IMR-90 (cell line): ENCODE measurements at regions not wholly inside any gene's neighbourhood (a gene's known extent, or its start where the extent isn't known, plus 50 kb on each side); places are given as distances from the start of the nearest gene placed in this dataset.

Experiments used
- ATAC-seq: fragments of 200-7000 bp; cut with Tn5 transposase; 2 replicates; pipeline ENCODE4 v1.9.1; 2020; ENCODE audit warnings: low read depth, mild to moderate bottlenecking, moderate library complexity
- BruUV-seq: library from RNA; stranded (reverse); fragments of 400-500 nt; replicated peaks from 2 replicates; lab custom pipeline; 2021; lab: Mats Ljungman, UMichigan
- CTCF ChIA-PET: fragments of 300-600 bp; formaldehyde crosslinking; extraction: SDS; loops from one replicate; lab custom pipeline; 2021; ENCODE audit warnings: antibody characterized with exemption; lab: Yijun Ruan, JAX
- POLR2A ChIA-PET: fragments of 300-600 bp; sonication (Branson Sonifier 250); formaldehyde crosslinking; loops from one replicate; lab custom pipeline; 2022; ENCODE audit warnings: antibody characterized with exemption; ENCODE audit not compliant: unreplicated experiment; lab: Charles Lee
- DNase-seq: peaks from one replicate; pipeline ENCODE4 v3.0.0; 2013
- H2AFZ ChIP-seq: replicated peaks from 2 replicates; pipeline ENCODE3; 2013; ENCODE audit warnings: low read length, mild to moderate bottlenecking; ENCODE audit not compliant: poor library complexity
- H2AK5ac ChIP-seq: 2 replicates; pipeline ENCODE4 v1.6.1; 2013; ENCODE audit warnings: low read depth, low read length, inconsistent platforms
- H2AK9ac ChIP-seq: replicated peaks from 2 replicates; pipeline ENCODE3; 2013; ENCODE audit warnings: mild to moderate bottlenecking, low read depth, low read length, moderate library complexity; ENCODE audit not compliant: poor library complexity
- H2BK120ac ChIP-seq: 2 replicates; pipeline ENCODE4 v1.6.1; 2013; ENCODE audit warnings: low read depth, low read length, inconsistent platforms
- H2BK15ac ChIP-seq: 3 replicates; pipeline ENCODE4 v1.6.1; 2013; ENCODE audit warnings: low read depth, low read length, inconsistent platforms
- H2BK20ac ChIP-seq: 2 replicates; pipeline ENCODE4 v1.6.1; 2013; ENCODE audit warnings: low read depth, mild to moderate bottlenecking, inconsistent platforms, low read length, moderate library complexity
- H2BK5ac ChIP-seq: 2 replicates; pipeline ENCODE4 v1.6.1; 2013; ENCODE audit warnings: mild to moderate bottlenecking, low read depth, low read length, inconsistent platforms; ENCODE audit not compliant: poor library complexity, severe bottlenecking
- H3K14ac ChIP-seq: replicated peaks from 2 replicates; pipeline ENCODE4 v1.6.1; 2013; ENCODE audit warnings: low read depth, low read length, inconsistent platforms
- H3K18ac ChIP-seq: 2 replicates; pipeline ENCODE4 v1.6.1; 2013; ENCODE audit warnings: low read depth, low read length, control low read depth
- H3K23ac ChIP-seq: 2 replicates; pipeline ENCODE4 v1.6.1; 2013; ENCODE audit warnings: low read depth, low read length, inconsistent platforms
- H3K27ac ChIP-seq: 2 replicates; pipeline ENCODE4 v1.5.1; 2013; ENCODE audit warnings: mild to moderate bottlenecking, control low read depth, low read length; ENCODE audit not compliant: insufficient read depth
- H3K27me3 ChIP-seq: 2 replicates; pipeline ENCODE4 v1.6.1; 2013; ENCODE audit warnings: low read length; ENCODE audit not compliant: control insufficient read depth, insufficient read depth
- H3K36me3 ChIP-seq: 2 replicates; pipeline ENCODE4 v1.6.1; 2013; ENCODE audit warnings: low read length, mixed read lengths; ENCODE audit not compliant: control insufficient read depth, insufficient read depth
- H3K4ac ChIP-seq: 2 replicates; pipeline ENCODE4 v1.6.1; 2013; ENCODE audit warnings: low read depth, low read length, inconsistent platforms
- H3K4me1 ChIP-seq: 2 replicates; pipeline ENCODE4 v1.6.1; 2013; ENCODE audit warnings: low read length, mixed read lengths; ENCODE audit not compliant: control insufficient read depth, insufficient read depth
- H3K4me2 ChIP-seq: 2 replicates; pipeline ENCODE4 v1.6.1; 2013; ENCODE audit warnings: low read depth, mild to moderate bottlenecking, control low read depth, low read length, moderate library complexity
- H3K4me3 ChIP-seq: 2 replicates; pipeline ENCODE4 v1.5.1; 2013; ENCODE audit warnings: low read depth, mild to moderate bottlenecking, control low read depth, low read length, moderate library complexity; ENCODE audit not compliant: insufficient read depth
- H3K56ac ChIP-seq: 2 replicates; pipeline ENCODE4 v1.6.1; 2013; ENCODE audit warnings: low read length, inconsistent platforms; ENCODE audit not compliant: insufficient read depth; ENCODE audit errors: extremely low read depth
- H3K79me1 ChIP-seq, 2 experiments: 2 replicates each; pipeline ENCODE4 v1.6.1; 2013; ENCODE audit warnings: low read length in 2 of 2, inconsistent platforms in 1 of 2, low read depth in 1 of 2
- H3K9ac ChIP-seq: 2 replicates; pipeline ENCODE4 v1.6.1; 2013; ENCODE audit warnings: low read depth, low read length, control low read depth
- H3K9me1 ChIP-seq: 2 replicates; pipeline ENCODE4 v1.6.1; 2013; ENCODE audit warnings: low read length, inconsistent platforms; ENCODE audit not compliant: insufficient read depth
- H3K9me3 ChIP-seq: 2 replicates; pipeline ENCODE4 v1.6.1; 2013; ENCODE audit warnings: low read length; ENCODE audit not compliant: control insufficient read depth, insufficient read depth
- H4K20me1 ChIP-seq: 2 replicates; pipeline ENCODE4 v1.6.1; 2013; ENCODE audit warnings: low read length, inconsistent platforms; ENCODE audit not compliant: insufficient read depth
- H4K5ac ChIP-seq: 2 replicates; pipeline ENCODE4 v1.6.1; 2013; ENCODE audit warnings: mild to moderate bottlenecking, low read depth, low read length, control low read depth
- H4K8ac ChIP-seq, 2 experiments: 2 replicates each; pipeline ENCODE4 v1.6.1; 2013; ENCODE audit warnings: low read depth in 2 of 2, low read length in 2 of 2, control low read depth in 1 of 2, inconsistent platforms in 1 of 2
- H4K91ac ChIP-seq: 2 replicates; pipeline ENCODE4 v1.6.1; 2013; ENCODE audit warnings: low read depth, low read length, inconsistent platforms; ENCODE audit not compliant: insufficient read depth
- CEBPB ChIP-seq: IDR thresholded peaks from 2 replicates; pipeline ENCODE4 v1.6.1; 2012; ENCODE audit warnings: low read depth, low read length, improper control_type of control experiment
- CHD1 ChIP-seq: IDR thresholded peaks from 2 replicates; pipeline ENCODE4 v1.6.1; 2012; ENCODE audit warnings: low read depth, low read length, improper control_type of control experiment
- ELK1 ChIP-seq: fragments of 150-350 bp; IDR thresholded peaks from 2 replicates; pipeline ENCODE4 v1.6.1; 2016; ENCODE audit warnings: low read depth, mild to moderate bottlenecking, low read length, moderate library complexity, borderline replicate concordance
- MXI1 ChIP-seq: IDR thresholded peaks from 2 replicates; pipeline ENCODE4 v1.6.1; 2012; ENCODE audit warnings: low read depth, mild to moderate bottlenecking, low read length, moderate library complexity, borderline replicate concordance
- NFE2L2 ChIP-seq: fragments of 150-350 bp; IDR thresholded peaks from 2 replicates; pipeline ENCODE4 v1.6.1; 2016; ENCODE audit warnings: low read depth, mild to moderate bottlenecking, low read length
- POLR2A ChIP-seq: IDR thresholded peaks from 2 replicates; pipeline ENCODE4 v1.6.1; 2012; ENCODE audit warnings: mild to moderate bottlenecking, low read depth, low read length
- RFX5 ChIP-seq: IDR thresholded peaks from 2 replicates; pipeline ENCODE4 v1.8.0; 2012; ENCODE audit warnings: low read depth, mild to moderate bottlenecking, low read length, moderate library complexity
- SMC3 ChIP-seq: fragments of 150-350 bp; IDR thresholded peaks from 2 replicates; pipeline ENCODE4 v1.6.1; 2016; ENCODE audit warnings: low read depth, mild to moderate bottlenecking, antibody characterized with exemption, low read length, moderate library complexity
- USF2 ChIP-seq: fragments of 150-350 bp; IDR thresholded peaks from 2 replicates; pipeline ENCODE4 v1.6.1; 2017; ENCODE audit warnings: mild to moderate bottlenecking, antibody characterized with exemption, low read length, low read depth
- WGBS, 2 experiments: methylation state at CpG; one replicate each; pipeline versions ENCODE4 v1.1.5 to v1.1.7; 2013; ENCODE audit warnings: missing lambda C conversion rate in 2 of 2; ENCODE audit not compliant: insufficient read length in 1 of 2; ENCODE audit errors: extremely low coverage in 2 of 2; 5-methylcytosine and 5-hydroxymethylcytosine counted together
- dilution Hi-C: fragments of 300-500 bp; cut with HindIII; formaldehyde crosslinking; loops from one replicate; pipeline ENCODE4 v1.14.3; 2018; ENCODE audit warnings: low sequenced_read_pairs; ENCODE audit not compliant: unreplicated experiment
- in situ Hi-C: fragments of 300-500 bp; cut with MboI; formaldehyde crosslinking; loops from 3 replicates; pipeline ENCODE4 v1.14.3; 2019; ENCODE audit warnings: low sequenced_read_pairs, inconsistent platforms, mixed read lengths
- intact Hi-C: fragments of 100-400 bp; cut with micrococcal nuclease; formaldehyde crosslinking; loops from 2 replicates; pipeline ENCODE4 v1.10.0; 2022

GRCh38 chr9:16318516-16319060 is 551.9 kb downstream of the BNC2 start:
- no peak overlapping the region for H2BK20ac ChIP-seq
- H3K79me1 ChIP-seq = no peaks in the 10 kb centered on the region
- H4K91ac ChIP-seq = no peak overlapping the region
- TF ChIP-seq CHD1 (no peak), POLR2A (no peak), CEBPB (no peak), MXI1 (no peak), RFX5 (no peak), SMC3 (no peak), USF2 (no peak), NFE2L2 (no peak), ELK1 (no peak)
- H2BK120ac ChIP-seq = no peak overlapping the region
- no peak overlapping the region for H3K23ac ChIP-seq
- in situ Hi-C loops = no loop called here
- H3K4me3 ChIP-seq = no peak overlapping the region
- H3K56ac ChIP-seq = no peak overlapping the region
- no peak overlapping the region for H3K14ac ChIP-seq
- no TSS peak for BruUV-seq
- H3K18ac ChIP-seq = no peak overlapping the region
- no peak overlapping the region for H2BK5ac ChIP-seq
- H2AFZ ChIP-seq = no peak overlapping the region
- H3K9me3 ChIP-seq = peaks cover 3% of the 10 kb centered on the region; the same call in 1 of the 2 replicates
- H2BK15ac ChIP-seq = no peak overlapping the region
- no peak for ATAC-seq
- H4K20me1 ChIP-seq = no peaks in the 10 kb centered on the region
- H4K8ac ChIP-seq = no peak overlapping the region
- no peak overlapping the region for H3K4me2 ChIP-seq
- H4K5ac ChIP-seq = no peak overlapping the region
- peaks cover 7% of the 10 kb centered on the region for H3K4me1 ChIP-seq
- no peak overlapping the region for H3K9ac ChIP-seq
- CTCF ChIA-PET = no interaction called here
- dilution Hi-C loops = no loop called here
- H3K4ac ChIP-seq = no peak overlapping the region
- intact Hi-C loops = no loop called here
- H3K27me3 ChIP-seq = no peaks in the 10 kb centered on the region; the same call in 1 of the 2 replicates
- no peak overlapping the region for H2AK9ac ChIP-seq
- H3K9me1 ChIP-seq = no peaks in the 10 kb centered on the region; the same call in 1 of the 2 replicates
- no peak for DNase-seq
- WGBS, 2 experiments = 86% methylated on average over 9 of the region's 20 CpGs; no CpG with 5 or more reads in 1 of the 2 experiments
- H2AK5ac ChIP-seq = no peak overlapping the region
- POLR2A ChIA-PET = no interaction called here
- no peaks in the 10 kb centered on the region for H3K36me3 ChIP-seq
- H3K27ac ChIP-seq = no peak overlapping the region
